Urothelium cell line (cell line): ENCODE measurements at regions not wholly inside any gene's neighbourhood (a gene's known extent, or its start where the extent isn't known, plus 50 kb on each side); places are given as distances from the start of the nearest gene placed in this dataset.

Experiments used
- DNase-seq: peaks from one replicate; pipeline ENCODE4 v3.0.0; 2011; ENCODE audit warnings: low spot score, mixed read lengths
- FAIRE-seq: peaks from 2 replicates; lab custom pipeline; 2011; peaks lifted over from hg19 to GRCh38; lab: Jason Lieb, UNC

GRCh38 chr15:88383354-88383753 is 83.8 kb downstream of the MRPL46 start:
- FAIRE-seq (no peak), DNase-seq (no peak)

DNA sequence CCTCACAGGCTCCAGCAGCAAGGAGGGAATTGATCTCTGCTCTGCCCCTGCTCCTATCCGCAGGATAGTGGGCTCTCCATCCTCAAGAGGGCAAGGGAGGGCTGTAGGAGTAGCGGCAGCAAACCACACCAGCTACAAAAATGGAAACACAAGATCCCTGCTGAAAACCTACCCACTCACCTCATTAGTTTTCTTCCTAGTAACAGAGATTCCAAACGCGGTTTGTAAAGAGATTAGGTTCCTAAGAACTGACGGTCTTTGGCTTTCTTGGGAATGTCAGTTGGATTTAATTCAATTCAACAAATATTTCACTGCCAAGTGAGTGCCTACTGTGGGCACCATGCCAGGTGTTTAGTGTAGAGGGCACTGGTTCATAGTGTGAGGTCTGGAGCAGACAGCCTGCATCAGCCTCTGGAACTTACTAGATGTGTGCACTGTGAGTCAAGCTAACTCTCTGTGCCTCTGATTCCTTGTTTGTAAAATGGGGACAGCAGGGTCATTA is 84.7 kb downstream of the MRPL46 start:
- DNase-seq (peak; percentile 75), FAIRE-seq (peak; percentile 9)

DNA sequence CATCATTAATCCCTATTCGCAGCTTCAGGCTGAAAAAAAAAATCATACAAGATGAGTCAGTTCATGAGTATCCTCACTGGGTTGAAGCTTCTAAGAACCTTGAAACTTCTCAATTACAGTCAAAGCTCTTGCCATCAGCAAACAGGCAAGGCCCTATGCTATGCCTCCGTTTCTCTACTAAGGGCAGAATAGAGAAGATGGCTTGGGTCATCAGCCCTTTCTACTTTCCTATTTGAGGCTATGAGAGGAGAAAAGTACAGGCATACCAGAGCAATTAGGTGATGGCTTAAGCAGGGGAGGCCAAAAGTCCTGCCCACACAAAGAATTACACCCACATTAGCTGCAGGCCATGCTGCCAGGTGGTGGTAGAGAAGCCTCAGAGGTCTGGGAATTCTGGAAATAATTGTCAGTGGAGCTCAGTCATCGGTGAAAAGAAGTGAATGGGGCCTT is 89.0 kb downstream of the MRPL46 start:
- FAIRE-seq (no peak), DNase-seq (peak; percentile 60)

GRCh38 chr15:88377509-88377908 is 89.7 kb downstream of the MRPL46 start:
- DNase-seq (no peak), FAIRE-seq (peak; percentile 52)

- DNase-seq (no peak), FAIRE-seq (no peak)
These were observed 90.5 kb downstream of the MRPL46 start for GRCh38 chr15:88376574-88377174.

- peak; percentile 73 for FAIRE-seq
- peak; percentile 80 for DNase-seq
These were observed 91.8 kb downstream of the MRPL46 start for GRCh38 chr15:88375234-88375927.

- FAIRE-seq: no peak
- no peak for DNase-seq
These were observed 102.1 kb downstream of the MRPL46 start for GRCh38 chr15:88365124-88365523.

DNA sequence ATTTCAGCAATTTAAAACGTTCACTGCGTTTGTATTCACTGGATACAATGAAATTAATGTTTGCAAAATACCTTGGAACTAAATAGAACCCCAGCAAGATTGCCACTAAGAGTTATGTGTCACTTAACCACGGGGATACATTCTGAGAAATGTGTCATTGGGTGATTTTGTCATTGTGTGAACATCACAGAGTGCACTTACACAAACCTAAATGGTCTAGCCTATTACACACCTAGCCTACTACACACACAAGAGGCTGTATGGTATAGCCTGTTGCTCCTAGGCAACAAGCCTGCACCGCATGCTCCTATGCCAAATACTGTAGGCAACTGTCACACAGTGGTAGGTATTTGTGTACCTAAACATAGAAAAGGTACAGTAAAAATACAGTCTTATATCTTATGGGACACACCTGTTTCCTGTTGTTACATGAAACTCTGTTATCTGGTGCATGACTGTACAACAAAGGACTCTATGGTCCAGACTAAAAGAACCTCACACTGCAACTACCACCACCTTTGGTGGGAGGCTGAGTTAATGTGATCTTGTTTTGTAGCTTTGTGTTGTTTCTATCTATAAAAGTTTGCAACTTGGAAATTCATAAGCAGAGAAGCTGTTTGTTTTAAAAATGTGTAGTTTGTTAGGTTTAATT is 92.2 kb upstream of the NTRK3 start:
- no peak for FAIRE-seq
- DNase-seq: no peak

DNA sequence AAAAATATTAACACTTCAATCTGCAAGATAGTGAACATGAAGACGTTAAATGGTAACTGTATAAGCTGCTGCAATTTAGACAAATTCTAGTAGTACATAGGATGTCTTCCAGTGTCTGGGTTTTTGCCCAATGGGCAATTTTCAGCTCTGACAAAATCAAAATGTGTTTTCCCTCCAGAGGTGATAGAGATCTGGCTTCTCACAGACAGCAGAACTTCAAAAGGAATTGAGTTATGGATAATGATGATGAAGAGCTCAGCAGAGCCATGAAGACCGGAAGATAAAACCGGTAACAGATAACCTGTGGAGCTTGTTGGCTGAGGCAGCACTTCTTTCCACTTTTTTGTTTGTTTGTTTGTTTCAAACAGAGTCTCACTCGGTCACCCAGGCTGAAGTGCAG is 89.4 kb upstream of the NTRK3 start:
- FAIRE-seq (no peak), DNase-seq (no peak)

- FAIRE-seq: no peak
These were observed 88.2 kb upstream of the NTRK3 start for GRCh38 chr15:88344786-88345185.

GRCh38 chr15:88342666-88343065 is 86.1 kb upstream of the NTRK3 start:
- no peak for FAIRE-seq
- no peak for DNase-seq

More at GRCh38 chr15:88344786-88345185, 88.2 kb upstream of the NTRK3 start:
- DNase-seq: no peak

GRCh38 chr15:88341653-88342052 is 85.1 kb upstream of the NTRK3 start:
- no peak for FAIRE-seq
- no peak for DNase-seq

GRCh38 chr15:88341006-88341405 is 84.5 kb upstream of the NTRK3 start:
- no peak for DNase-seq
- no peak for FAIRE-seq

DNA sequence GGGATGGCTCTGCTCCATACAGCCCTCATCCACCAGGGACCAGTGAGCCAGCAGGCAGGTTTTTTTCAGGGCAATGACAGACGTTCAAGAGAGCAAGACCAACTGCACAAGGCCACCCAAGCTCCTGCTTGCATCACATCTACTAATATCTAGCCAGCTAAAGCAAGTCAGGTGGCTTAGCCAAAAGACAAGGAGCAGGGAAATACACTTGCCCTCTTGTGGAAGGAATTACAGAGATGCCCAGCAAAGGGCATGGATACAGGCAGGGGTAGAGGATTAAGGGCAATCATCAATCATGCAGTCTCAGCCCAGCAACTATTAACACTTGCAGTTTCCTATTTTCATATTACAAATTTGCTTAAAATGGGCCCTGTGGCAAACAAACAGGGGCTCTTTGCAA is 81.5 kb upstream of the NTRK3 start:
- DNase-seq (no peak), FAIRE-seq (no peak)

DNA sequence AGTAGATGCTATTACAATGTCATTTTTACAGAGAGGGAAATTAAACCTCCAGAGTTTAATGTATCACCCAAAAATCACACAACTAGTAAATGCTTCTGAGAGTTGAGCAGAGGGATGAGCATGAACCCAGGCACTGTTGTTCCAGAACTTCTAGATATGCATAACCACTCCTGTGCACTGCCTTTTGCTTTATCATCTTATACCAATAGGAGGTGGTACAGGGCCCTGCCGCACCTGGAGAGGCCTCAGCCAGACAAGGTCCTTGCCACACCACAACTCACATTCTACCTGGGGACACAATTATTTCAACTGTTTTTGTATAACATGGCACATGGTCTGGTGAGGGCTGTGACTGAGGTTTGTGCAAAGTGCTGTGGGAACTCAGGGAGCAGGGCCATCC is 78.5 kb upstream of the NTRK3 start:
- no peak for FAIRE-seq

GRCh38 chr15:88334436-88334835 is 77.9 kb upstream of the NTRK3 start:
- FAIRE-seq: no peak
- peak; percentile 48 for DNase-seq

More for the DNA sequence above, 78.5 kb upstream of the NTRK3 start:
- no peak for DNase-seq

GRCh38 chr15:88331291-88331690 is 74.8 kb upstream of the NTRK3 start:
- FAIRE-seq (no peak), DNase-seq (peak; percentile 55)

- no peak for FAIRE-seq
- DNase-seq: no peak
These were observed 70.4 kb upstream of the NTRK3 start for GRCh38 chr15:88326924-88327323.

- no peak for DNase-seq
- no peak for FAIRE-seq
These were observed 68.2 kb upstream of the NTRK3 start for GRCh38 chr15:88324741-88325065.

DNA sequence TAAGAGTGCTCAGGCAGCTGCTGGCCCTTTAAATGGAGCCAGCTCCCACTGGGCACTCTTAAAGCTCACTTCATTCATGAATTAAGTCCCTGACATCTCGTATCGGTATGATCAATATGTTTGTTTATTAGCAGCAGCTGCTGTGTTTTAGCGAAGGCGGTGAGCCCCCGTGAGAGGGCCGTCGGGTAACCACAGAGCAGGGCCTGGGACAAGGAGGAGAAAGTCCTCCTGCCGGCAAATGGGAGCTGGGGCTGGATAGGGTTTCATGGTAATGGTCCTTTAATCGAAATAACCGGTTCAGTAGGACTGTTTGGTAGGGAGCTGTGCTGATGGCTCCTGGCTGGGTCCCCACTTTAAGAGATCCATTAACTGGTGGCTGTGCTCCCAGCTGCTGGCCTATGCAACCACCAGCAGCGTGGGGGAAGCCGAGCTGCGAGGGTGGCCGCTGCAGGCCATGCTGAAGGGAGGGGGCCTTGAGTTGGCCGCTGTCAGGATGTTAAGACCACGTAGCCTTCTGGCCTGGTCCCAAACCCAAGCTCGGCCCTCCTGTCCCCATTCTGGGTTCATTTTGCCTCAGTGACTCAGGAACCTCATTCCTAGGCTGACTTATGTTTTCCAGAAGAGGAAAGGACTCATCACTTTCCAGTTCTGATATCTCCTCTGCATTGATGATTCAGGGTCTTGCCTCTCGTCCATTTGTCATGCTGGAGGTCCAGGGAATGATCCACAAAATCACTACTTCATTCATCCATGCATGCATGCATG is 67.6 kb upstream of the NTRK3 start:
- no peak for FAIRE-seq
- DNase-seq: no peak

DNA sequence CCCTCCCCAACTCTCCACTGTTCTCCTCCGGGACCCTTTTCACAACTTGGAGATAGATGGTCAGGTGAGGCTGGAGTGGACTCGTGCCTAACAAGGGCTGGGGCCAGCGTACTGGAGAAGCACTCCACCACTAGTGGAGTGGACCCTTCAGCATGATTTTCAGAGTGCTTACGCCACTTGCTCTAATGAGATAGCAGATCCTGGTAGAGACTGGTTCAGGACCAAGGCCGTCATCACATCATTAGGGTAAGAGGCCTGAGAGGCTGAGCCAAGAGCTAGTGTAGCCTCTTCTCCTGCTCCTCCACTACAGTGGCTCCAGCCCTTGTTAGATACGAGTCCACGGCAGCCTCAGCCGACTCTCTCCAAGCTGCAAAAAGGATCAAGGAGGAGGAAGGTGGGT is 66.9 kb upstream of the NTRK3 start:
- no peak for DNase-seq
- FAIRE-seq: no peak
